DMS53 treated with DMSO at 0.1 percent for 48 hours (cell line): ENCODE measurements at regions not wholly inside any gene's neighbourhood (a gene's known extent, or its start where the extent isn't known, plus 50 kb on each side); places are given as distances from the start of the nearest gene placed in this dataset.
"Not testable (repeated sequence)": the region's sequence is repeated elsewhere in the genome, so short reads cannot be mapped to it uniquely, and the experiment has no call there.

Experiments
- DNase-seq: peaks from one replicate; lab custom pipeline; 2025; ENCODE audit not compliant: unreplicated experiment; lab: John Stamatoyannopoulos, UW

DNA sequence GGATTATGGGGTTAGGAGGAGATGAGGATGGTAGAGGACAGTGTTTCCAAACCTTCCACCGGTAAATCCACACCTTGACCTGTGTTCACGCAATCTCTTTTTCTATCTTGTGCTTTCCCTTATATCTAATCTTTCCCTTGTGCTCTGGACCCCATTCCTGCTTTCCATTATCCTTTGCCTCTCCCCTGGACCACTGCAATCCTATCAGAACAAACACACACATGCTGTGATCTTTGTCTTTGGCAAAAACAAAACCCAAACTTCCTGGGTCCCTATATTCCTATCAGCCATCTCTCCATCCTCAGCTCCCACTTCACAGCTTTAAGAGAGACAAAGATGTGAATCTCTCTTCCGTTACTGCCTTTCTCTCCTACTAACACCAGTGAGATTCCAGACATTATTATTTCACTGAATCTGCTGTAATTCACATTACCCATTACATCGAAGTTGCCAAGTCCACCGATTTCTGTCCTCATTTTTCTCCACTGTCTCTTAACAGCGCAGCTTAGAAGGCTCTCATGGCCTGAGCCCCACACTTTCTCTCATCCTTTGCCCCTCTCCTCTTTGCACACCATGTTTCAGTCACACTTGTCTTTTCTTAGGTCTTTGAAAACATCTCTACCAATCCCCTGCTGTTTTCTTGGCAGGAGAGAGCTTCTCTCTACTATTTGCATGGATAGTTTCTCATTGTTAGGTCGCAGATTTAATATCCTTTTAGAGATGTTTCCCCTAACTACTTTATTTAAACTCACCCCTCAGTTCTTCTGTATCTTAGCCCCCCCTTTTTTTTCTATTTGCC, 230.0 kb upstream of the B3GALT2 start:
- DNase-seq, result no peak

DNA sequence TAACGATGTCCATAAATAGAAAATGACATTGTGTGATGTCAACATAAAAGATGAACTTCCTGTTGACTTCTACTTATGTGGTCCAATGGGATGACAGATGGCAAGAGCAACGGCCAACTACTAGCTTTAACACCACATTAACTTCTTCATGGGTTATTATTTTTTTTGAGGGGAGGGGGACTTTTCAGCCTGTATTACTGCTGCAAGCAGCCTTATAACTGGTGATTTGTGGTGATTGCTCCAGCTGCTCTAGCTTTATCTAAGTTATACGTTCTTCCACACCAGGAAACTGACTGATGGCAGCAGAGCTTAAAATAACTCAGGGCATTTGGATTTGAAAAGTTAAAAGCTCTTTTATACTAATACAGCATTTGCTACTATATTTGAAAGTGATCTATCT, 228.8 kb upstream of the B3GALT2 start:
- DNase-seq, result no peak

DNA sequence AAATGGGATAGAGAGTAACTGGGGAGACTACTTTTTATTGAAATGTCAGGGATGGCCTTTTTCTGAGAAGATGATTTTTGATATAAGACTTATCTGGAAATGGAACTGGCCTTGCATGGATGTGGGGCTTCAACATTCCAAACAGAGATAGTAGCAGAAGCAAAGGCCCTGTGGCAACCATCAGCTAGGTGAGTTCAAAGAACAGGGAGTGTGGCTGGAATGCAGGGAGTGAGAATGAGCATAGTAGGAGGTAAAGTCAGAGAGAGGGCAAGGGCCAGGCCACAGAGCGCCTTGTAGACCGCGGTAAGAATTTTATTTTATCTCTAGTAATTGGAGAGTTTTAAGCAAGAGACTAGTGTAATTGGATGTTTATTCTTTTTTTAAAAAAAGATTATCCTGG, 227.0 kb upstream of the B3GALT2 start:
- DNase-seq, result no peak

DNA sequence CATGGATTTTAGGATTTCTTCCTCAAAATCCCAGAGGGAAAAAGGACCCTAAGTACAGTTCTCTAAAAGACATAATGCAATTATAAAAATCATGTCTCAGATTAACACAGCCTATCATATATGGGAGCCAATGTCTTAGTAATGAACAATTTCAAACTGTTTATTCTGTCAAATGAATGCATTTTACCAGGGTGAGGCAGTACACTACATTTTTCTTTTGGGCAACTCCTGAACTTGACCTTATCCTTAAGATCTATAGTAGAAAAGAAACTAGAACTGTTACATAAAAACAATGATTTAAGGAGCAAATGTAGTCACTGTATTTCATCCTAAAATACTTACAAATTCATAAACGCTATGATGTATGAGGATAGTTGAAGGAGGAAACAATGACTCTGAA, 226.3 kb upstream of the B3GALT2 start:
- no peak for DNase-seq

DNA sequence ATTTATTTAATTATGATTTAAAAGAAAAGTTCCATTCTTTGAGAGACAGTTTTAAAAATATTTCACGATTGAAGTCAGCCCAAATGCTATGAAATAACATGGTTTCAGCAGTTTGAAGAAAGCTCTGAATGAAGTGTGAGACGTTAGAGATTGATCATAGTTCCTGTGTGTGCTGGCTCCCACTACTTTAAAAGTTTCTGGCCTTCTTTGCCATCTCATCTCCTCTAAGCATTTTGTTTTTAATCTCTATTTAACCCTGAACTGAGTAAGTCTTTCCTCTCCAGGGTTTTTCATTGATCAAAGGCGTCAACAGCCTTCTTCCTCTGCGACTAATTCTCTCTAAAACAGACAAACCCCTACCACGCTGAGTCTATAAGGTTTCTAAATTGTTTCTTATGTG, 225.3 kb upstream of the B3GALT2 start:
- no peak for DNase-seq

DNA sequence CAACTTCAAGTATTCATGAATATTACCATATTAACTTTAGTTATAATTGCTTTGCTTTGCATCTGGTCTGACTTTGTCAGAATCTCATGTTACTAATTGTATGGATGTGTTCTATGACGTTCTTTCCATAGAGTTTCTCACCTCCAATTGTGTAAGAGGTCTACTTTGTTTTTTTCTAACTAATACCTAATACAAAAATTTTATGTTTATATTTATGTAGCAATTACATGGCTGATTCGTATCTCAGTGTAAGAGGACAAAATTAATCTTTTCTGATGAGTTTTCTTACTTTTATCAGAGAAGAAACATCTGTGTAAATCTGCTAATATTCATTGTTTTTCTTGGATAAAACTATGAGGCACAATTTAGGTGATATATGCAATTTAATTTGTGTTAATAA, 224.8 kb upstream of the B3GALT2 start:
- no peak for DNase-seq

DNA sequence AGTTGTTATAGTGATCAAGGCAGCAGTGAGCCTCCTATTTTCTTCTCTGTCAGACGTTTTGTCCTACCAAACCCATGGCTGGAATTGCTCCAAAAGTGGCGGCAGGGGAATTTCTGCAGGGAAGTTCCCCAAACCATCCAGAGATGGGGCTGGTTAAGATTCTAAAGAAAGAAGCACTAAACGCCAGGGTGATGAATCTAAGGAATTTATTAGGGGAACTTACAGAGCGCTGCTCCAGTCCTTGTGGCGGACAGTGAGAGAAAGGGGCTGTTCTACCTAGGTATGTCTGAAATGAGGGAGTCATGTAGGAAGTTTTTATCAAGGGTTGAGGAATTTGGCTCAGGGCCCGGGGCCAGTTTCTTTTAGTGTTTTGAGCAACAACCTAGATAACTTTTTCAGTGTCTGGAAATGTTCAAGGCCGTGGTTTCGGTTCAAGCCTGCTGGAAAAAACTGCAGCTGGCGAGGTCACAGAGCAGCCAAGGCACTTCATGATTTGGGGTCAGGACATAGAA, 222.4 kb upstream of the B3GALT2 start:
- DNase-seq, result no peak

DNA sequence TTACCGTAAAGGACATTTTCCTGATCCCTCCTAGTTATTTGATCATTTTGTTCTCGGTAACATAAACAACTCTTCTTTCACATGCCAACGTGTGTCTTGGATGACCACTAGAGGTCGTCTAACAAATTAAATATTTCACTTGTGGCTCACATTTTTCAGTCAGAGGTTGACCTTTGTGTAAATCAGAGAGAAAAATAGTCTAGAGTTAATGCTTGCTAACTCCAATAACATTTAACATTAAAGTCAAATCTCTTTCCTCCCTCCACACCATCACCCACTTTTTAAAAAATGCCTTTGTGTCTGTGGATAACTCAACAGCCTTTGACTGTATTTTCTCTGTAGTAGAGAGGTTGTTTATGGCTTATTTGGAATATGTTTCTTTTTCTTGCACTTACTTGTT, 220.5 kb upstream of the B3GALT2 start:
- DNase-seq, result peak; percentile 55

DNA sequence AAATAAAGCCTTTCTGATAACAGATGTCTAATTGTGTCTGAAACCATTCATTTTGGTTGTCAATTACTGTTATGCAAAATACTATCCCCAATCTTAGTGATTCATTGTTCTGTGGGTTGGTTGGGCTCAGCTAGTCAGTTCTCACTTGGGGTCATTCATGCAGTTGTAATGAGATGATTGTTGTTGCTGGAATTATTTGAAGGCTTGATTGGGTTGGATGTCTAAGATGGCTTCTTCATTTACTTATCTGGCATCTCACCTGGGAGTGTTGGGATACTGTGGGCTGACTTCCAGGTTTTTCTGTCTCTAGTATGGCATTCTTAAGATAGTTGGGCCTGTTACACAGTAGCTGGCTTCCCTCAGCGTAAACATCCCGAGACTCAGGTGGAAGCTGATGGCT, 217.8 kb upstream of the B3GALT2 start:
- no peak for DNase-seq

DNA sequence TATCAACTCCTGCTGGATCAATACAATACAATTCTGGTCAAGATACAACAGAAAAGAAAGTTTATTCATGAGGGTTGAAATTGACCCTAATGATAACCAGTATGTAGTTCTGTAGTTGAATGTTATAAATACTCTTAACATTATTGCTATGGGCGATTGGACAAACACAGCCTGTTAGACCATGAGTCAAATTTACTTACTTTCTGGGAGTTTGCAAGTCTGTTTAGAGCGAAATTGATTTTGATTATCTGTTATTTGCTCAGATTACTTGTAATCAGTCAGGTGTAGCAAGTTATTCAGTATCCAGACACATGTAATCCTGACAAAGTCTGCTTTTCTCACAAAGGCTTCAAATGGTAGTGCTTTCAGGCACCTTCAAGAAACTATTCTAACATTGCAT, 216.6 kb upstream of the B3GALT2 start:
- no peak for DNase-seq

DNA sequence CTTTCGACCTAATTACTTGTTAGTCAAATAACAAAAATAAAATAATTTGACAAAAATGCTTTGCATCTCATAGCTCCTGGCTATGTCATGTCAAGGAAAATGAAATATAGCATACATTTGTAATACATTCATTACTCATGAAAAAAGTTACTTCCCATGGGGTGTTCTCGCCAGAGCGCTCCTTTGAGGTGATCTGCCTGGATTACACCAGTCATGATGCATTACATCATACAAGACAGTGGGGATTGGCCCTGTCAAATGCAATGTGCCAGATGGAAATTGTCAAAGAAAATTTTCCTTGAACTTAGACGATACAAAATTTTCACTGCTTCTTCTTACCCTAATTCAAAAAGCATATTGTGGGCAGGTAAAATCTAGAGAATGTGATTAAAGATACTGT, 215.6 kb upstream of the B3GALT2 start:
- no peak for DNase-seq

DNA sequence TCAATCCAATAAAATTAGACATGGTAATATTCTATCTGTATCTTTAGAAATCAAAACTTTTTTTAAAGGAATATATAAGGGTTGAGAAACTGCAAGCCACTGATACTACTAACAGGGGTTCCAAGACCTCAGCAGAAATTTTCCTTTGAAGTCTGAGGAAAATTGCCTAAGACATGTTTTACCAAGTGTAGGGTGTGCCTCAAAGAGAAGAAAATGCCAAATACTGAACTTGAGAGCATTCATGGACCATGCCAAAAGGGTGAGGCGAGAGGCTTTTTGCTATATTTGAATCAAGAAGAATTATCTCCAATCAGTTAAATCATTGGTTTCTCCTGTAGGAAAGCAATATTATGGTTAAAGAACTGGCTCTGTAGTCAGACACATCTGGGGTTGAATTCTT, 207.9 kb upstream of the B3GALT2 start:
- no peak for DNase-seq

DNA sequence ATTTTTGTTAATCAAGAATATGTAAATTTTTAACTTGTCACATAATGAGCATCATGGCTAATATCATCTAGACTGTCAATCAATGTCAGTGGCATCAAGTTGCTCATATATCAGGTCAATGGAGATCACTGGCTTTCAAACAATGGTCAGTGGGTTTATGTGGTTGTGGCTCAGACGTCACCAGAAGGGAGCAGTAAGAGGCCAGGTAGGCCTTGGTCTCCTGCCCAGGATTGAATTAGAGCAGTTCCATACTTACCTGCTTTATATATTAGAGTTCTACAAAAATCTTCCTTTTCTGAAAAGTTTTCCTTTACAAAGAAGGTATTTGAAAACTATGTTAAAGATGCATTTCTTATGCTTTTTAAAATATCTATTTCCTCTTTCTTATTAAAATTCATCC, 206.3 kb upstream of the B3GALT2 start:
- DNase-seq, result peak; percentile 7

DNA sequence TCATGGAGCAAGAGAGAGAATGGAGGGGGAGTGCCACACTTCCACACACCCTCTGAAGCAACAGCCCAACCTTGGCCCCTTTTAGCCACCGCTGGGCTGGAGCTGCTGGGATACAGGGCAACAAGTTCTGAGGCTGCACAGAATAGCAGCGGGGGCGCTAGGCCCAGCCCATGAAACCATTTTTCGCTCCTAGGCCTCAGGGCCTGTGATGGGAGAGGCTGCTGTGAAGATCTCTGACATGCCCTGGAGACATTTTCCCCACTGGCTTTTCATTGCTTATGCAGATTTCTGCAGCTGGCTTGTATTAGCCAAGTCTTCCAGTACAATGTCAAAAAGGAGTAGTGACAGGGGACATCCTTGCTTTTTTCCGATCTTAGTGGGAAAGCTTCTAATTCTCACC, 202.3 kb upstream of the B3GALT2 start:
- DNase-seq, result no peak

DNA sequence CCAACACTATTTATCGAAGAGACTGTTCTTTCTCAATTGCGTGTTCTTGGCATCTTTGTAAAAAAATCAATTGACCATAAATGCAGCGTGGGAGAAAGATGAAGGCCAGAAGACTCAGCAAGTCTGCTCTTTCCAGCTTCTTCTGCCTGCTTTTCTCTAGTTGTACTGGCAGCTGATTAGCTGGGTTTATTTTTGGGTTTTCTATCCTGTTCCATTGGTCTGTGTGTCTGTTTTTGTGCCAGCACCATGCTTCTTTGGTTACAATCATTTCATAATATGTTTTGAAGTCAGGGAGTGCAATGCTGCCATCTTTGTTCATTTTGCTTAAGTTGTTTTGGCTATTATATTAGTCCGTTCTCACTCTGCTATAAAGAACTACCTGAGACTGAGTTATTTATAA, 201.8 kb upstream of the B3GALT2 start:
- no peak for DNase-seq

DNA sequence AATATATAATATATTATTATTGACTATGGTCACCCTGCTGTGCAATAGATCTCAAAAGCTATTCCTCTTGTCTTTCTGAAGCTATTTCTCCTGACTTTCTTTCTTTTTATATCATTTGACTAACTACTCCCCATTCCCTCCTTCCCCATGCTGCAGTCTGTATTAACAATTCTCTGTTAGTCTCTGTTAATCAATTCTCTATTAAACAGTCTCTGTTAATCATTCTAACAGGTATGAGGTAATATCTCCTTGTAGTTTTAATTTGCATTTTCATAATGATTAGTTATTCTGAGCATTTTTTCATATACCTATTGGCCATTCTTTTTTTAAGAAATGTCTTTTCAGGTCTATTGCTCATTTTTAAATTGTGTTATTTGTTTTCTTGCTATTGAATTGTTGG, 201.0 kb upstream of the B3GALT2 start:
- DNase-seq, result no peak

DNA sequence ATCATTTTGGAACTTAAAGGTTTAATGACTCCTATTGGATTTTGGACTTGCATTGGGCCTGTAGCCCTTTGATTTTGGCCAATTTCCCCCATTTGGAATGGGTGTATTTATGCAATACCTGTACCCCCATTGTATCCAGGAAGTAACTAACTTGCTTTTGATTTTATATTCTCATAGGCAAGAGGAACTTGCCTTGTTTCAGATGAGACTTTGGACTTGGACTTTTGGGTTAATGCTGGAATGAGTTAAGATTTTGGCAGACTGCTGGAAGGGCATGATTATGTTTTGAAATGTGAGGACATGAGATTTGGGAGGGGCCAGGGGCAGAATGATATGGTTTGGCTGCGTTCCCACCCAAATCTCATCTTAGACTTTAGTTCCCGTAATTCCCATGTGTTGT, 192.0 kb upstream of the B3GALT2 start:
- DNase-seq, result not testable (repeated sequence)

DNA sequence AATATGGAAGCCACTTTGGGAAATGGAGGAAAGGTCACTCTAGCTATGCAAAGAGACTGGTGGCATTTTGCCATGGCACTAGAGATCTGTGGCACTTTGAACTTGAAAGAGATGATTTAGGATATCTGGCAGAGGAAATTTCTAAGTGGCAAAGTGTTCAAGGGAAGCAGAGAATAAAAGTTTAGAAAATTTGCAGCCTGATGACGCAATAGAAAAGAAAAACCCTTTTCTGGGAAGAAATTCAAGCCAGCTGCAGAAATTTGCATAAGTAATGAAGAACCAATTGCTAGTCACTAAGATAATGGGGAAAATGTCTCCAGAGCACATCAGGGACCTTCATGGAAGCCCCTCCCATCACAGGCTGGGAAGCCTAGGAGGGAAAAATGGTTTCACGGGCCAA, 191.1 kb upstream of the B3GALT2 start:
- no peak for DNase-seq

DNA sequence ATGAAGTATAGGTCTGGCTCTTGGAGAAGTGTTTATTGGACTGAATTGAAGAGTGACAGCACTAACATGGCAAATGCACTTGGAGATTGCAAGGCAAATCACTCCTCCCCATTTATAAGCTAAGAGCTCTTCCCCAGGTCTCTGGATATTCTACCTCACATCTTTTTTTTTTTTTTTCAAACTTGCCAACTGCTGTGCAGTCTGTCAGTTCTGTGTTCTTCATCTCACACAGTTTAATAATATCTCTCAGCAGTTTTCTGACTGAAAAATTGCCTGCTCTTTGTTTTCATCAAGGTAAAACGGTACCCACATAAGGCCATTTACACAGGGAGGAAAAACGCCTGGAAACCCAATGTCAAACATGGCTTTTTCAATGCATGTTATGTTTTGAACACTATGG, 186.1 kb upstream of the B3GALT2 start:
- no peak for DNase-seq

DNA sequence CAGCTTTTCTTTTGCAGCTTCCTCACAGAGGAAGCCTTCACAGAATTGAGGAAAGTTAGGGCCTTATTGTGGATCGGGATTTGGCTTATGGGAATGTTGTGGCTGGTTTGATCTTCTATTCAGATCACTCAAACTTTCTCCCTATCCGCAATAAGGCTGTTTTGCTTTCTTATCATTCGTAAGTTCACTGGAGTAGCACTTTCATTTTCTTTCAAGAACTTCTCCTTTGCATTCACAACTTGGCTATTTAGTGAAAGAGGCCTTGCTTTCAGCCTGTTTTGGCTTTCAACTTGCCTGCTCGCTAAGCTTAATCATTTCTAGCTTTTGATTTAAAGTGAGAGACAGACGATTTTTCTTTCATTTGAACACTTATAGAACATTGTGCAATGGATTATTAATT, 181.9 kb upstream of the B3GALT2 start:
- no peak for DNase-seq

DNA sequence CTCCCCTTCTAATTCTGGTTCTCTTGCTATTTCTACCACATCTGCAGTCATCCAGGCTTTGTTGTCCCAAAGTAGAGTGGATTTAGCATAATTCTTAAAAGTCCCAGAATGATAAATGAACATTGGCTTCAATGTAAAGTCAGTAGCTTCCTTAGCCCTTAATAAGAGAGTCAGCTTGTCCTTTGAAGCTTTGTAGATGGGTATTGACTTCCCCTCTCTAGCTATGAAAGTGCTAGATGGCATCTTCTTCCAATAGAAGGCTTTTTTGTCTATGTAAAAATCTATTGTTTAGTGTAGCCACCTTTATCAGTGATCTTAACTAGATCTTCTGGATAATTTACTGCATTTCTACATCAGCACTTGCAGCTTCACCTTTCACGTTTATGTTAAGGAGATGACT, 181.4 kb upstream of the B3GALT2 start:
- no peak for DNase-seq

DNA sequence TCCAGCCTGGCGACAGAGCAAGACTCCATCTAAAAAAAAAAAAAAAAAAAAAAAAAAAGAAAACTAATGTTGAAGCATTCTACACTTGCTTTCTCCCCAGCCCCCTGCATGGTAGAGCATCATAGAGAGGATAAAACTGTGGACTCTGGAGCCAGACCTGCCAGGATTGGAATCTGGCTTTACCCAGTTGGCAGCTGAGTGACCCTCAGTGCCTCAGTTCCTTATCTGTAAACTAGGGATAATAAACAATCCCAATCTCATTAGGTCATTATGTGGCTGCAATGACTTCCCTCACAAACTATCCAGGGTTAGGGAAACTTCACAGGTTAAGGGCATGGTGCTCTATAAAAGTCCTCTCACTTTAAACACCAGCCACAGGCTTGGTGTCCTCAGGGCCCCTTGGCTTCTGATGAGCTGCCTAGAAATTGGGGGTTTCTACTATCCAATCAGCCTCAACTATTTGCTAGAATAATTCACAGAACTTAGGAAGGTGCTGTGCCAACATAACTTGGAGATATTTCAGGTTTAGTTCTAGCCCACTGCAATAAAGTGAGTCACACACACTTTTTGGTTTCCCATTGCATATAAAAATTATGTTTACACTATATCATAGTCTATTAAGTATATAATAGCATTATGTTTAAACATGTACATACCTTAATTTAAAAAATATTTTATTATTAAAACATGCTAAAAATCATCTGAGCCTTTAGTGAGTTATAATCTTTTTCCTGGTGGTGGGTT, 180.5 kb upstream of the B3GALT2 start:
- DNase-seq, result no peak

DNA sequence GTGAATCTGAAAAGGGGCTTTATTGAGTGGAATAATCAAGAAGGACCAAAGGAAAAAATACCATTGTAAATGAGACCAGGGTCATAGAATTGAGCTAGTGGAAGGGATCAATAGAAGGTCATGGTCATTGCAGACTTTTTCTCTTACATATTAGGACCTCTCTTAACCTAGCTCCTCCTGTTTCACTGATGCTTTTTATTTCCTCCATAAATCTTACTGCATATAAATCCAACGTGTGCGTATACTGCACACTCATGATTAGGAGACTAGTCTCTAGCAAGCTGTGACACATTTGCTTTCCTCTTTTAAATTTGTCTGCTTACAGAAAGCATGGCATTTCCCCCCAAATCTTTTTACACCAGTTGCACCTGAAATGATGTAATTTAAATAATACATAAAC, 179.6 kb upstream of the B3GALT2 start:
- DNase-seq, result no peak
